IPS-NIHi11 (cell line): ENCODE measurements at regions not wholly inside any gene's neighbourhood (a gene's known extent, or its start where the extent isn't known, plus 50 kb on each side); places are given as distances from the start of the nearest gene placed in this dataset.

Experiments
- DNase-seq: peaks from one replicate; pipeline ENCODE4 v3.0.0; 2012; ENCODE audit warnings: mixed read lengths, low spot score

- no peak for DNase-seq
These were observed 255.9 kb upstream of the GLI3 start for GRCh38 chr7:42492920-42493319.

- DNase-seq: no peak
These were observed 254.1 kb upstream of the GLI3 start for GRCh38 chr7:42491106-42491505.

GRCh38 chr7:42489299-42489698 is 252.3 kb upstream of the GLI3 start:
- DNase-seq: no peak

- no peak for DNase-seq
These were observed 248.3 kb upstream of the GLI3 start for GRCh38 chr7:42485301-42485766.

DNA sequence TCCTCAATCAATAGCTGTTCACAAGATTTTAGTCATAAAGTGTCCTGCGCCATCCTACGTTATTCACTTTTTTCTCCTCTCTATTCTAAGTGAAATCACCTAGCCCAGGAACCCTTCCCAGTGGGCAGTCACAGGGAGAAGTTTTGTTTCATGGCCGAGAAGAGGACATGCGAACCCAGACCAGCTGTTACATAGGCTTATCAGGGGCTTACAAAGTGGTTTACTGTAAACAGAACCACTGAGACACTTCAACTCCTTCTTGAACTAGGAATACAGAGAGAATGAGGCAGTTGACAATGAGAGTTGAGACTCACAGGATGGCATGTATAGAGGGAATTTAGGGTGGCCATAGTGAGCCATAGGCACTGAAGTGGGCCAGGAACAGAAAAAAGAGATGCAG is 246.9 kb upstream of the GLI3 start:
- DNase-seq: no peak

GRCh38 chr7:42479816-42480633 is 243.0 kb upstream of the GLI3 start:
- no peak for DNase-seq

- DNase-seq: no peak
These were observed 242.4 kb upstream of the GLI3 start for GRCh38 chr7:42479452-42479815.

- no peak for DNase-seq
These were observed 241.7 kb upstream of the GLI3 start for GRCh38 chr7:42478717-42479116.

- DNase-seq: no peak
These were observed 239.2 kb upstream of the GLI3 start for GRCh38 chr7:42476255-42476654.

GRCh38 chr7:42475082-42475481 is 238.1 kb upstream of the GLI3 start:
- no peak for DNase-seq

GRCh38 chr7:42473099-42473498 is 236.1 kb upstream of the GLI3 start:
- no peak for DNase-seq

DNA sequence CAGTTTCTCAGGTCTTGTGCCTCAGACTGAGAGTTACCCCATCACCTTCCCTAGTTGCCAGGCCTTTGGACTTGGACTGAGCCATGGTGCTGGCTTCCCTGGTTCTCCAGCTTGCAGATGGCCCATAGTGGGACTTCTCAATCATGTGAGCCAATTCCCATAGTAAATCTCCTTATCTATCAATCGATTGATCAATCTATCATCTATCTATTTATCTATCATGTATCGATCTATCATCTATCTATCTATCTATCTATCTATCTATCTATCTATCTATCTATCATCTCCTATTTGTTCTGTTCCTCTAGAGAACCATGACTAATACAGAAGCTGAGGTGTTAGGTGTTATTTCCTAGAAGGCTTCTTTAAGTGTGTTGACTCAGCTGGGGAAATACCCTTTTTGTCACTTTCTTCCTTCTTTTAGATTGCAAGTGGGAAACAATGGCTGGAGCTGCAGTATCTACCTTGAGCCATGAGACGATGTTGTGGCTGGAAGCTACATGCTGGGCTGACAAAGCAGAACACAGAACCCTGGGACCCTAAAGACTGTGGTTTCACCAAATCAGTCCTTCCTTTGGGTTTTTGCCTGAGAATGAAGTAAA is 234.7 kb upstream of the GLI3 start:
- no peak for DNase-seq

DNA sequence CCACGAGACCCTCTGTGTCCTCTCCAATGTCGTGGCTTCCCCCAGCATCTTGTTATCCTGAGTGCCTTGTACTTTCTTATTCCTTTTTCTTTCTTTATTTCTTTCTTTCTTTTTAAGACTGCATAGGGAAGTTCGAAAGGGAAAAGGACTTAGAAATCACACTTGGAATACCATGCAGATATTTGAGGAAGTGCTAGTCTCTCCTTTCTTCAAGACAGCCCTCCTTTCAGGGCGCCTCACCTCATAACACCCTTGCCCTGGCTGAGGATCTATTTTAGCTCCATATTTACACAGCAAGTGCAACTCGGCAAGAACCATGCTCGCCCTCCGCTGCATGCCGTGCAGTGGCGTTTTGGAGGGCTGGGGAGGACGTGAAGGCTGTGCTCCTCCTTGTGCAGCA is 232.3 kb upstream of the GLI3 start:
- no peak for DNase-seq

DNA sequence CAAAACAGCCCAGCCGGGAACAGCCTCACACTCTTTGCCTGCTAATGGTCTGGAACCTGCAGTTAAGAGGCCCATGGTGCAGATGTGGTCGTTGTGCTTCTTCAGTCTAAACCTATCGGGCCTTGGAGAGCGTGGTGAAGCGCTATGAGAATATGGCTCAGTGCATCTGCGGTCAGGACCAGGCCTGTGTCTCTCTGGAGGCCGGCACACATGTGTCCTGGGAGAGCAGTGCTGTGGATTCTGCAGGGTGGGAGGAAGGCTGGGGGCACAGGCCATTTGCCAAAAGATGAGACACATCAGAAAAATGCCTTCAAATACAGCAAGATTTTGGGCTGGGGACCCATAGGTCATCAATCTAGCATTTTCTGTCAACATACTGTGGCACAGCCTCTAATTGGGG is 231.5 kb upstream of the GLI3 start:
- DNase-seq: no peak

- DNase-seq: no peak
These were observed 224.5 kb upstream of the GLI3 start for GRCh38 chr7:42461537-42461936.

GRCh38 chr7:42460933-42461332 is 223.9 kb upstream of the GLI3 start:
- no peak for DNase-seq

DNA sequence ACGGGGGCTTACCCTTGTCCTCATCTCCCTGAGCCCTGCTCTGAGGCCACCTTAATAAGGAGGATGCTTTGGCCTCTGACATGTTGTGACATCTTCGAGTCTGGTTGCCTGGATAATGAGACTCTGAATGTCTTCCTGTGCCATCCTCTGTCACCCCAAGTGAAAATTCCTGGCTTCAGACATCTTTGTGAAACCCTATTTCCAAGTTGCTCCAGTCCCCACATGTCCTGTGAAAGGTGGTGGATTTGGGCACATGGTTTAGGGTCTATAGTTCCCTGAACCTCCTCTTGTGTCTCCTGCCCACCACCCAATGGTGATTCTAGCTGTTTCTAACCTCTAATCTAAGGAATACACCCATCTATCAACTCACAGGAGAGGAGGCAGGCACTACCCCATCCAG is 223.1 kb upstream of the GLI3 start:
- DNase-seq: no peak

GRCh38 chr7:42457663-42458062 is 220.7 kb upstream of the GLI3 start:
- no peak for DNase-seq

DNA sequence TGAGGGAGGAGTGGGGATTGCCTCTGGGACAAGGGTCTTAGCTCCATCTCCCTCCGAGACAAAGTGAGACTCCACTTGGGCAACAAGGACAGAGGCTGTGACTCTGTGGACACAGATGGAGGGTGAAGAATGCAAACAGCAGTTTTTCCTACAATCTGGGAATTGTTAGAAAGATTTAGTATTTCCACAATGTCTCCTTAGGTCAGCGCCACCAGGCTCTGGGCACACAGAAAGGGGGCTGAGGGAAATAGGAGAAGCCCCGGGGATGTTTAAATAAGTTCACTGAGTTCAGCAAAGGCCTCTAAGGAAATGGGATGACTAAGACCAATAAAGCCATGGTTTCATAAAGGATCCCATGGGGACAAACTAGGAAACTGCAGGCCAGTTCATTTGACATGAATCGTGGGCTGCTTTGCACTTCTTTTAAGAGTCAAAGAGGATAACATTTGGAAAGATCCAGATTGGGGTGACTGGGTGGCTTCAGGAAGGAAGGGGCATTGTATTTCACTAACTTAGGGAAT is 219.8 kb upstream of the GLI3 start:
- no peak for DNase-seq

DNA sequence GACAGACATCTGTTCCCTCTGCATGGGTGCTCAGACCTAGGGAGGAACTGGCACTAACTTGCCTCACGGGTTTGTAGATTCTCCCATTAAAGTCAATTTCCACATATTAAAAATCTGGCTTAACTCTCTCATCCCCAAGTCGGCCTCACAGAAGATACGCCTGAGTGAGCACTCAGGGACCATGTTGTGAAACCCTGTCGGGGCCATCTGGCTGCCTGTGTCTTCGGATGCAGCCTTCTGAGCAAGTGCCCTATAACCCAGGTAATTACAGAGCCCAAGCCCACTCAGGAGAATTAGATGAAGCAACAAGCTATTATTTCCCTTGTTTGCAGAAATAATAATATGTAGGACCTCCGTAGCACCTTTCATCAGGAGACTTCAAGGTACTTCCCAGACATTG is 219.3 kb upstream of the GLI3 start:
- no peak for DNase-seq

- DNase-seq: no peak
These were observed 216.9 kb upstream of the GLI3 start for GRCh38 chr7:42453931-42454361.

GRCh38 chr7:42452356-42452755 is 215.3 kb upstream of the GLI3 start:
- DNase-seq: no peak

GRCh38 chr7:42449431-42449830 is 212.4 kb upstream of the GLI3 start:
- DNase-seq: no peak

DNA sequence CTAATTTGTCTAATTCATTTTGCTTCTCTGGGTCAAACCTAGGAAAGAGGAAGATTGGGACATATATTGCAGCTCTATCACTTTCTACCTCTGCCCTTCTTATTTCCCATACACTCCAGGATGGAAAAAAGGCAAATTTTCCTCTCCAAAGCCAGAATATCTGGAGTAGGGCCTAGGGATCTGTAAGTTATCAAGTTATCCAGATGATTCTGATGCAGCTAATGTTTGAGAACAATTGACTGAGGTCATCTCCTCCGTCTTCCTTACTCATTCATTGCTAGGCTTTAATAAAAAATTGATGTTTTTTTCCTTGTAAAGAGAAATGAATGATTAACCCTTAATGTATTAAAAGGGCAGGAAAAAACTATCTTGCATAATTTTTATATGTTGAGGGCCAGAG is 211.9 kb upstream of the GLI3 start:
- no peak for DNase-seq
